ENCODE measurements at regions not wholly inside any gene's neighbourhood (a gene's known extent, or its start where the extent isn't known, plus 50 kb on each side); places are given as distances from the start of the nearest gene placed in this dataset.

DNA sequence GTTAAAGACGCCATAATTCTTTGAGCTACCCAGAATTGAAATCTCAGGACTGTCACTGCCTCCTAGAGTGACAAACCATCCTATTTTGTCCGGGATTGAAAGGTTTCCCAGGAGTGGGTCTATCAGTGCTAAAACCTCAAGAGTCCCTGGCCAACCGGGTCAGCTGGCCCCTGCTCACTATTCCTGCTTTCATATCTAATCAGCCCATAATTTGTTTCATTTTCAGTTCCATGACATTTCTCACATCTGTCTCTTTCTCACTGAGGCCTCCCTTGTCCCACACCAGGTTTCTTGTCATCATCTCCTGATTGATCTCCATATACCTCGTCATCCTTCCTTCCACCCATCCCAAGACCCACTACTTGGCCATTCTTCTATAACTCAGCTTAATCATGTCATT is 98.2 kb downstream of the SLC35B3 start:
- H3K4me3 ChIP-seq (ENCODE audit: low read depth, low read length) = no peak overlapping the region
- TF ChIP-seq POLR2A (IDR thresholded peaks at IDR 0.05; ENCODE audit: extremely low read depth, insufficient read length) (no peak), MYC (IDR thresholded peaks at IDR 0.05; ENCODE audit: low read depth, low read length) (no peak)
- TF ChIP-seq, protein P1, sequence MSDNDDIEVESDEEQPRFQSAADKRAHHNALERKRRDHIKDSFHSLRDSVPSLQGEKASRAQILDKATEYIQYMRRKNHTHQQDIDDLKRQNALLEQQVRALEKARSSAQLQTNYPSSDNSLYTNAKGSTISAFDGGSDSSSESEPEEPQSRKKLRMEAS (IDR thresholded peaks at IDR 0.05; ENCODE audit: low read depth, low read length) = no peak
- TF ChIP-seq, protein P2, sequence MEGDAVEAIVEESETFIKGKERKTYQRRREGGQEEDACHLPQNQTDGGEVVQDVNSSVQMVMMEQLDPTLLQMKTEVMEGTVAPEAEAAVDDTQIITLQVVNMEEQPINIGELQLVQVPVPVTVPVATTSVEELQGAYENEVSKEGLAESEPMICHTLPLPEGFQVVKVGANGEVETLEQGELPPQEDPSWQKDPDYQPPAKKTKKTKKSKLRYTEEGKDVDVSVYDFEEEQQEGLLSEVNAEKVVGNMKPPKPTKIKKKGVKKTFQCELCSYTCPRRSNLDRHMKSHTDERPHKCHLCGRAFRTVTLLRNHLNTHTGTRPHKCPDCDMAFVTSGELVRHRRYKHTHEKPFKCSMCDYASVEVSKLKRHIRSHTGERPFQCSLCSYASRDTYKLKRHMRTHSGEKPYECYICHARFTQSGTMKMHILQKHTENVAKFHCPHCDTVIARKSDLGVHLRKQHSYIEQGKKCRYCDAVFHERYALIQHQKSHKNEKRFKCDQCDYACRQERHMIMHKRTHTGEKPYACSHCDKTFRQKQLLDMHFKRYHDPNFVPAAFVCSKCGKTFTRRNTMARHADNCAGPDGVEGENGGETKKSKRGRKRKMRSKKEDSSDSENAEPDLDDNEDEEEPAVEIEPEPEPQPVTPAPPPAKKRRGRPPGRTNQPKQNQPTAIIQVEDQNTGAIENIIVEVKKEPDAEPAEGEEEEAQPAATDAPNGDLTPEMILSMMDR (IDR thresholded peaks at IDR 0.05; ENCODE audit: low read depth, low read length) = no peak
- DNase-seq (ENCODE audit: low read depth) = no peak

DNA sequence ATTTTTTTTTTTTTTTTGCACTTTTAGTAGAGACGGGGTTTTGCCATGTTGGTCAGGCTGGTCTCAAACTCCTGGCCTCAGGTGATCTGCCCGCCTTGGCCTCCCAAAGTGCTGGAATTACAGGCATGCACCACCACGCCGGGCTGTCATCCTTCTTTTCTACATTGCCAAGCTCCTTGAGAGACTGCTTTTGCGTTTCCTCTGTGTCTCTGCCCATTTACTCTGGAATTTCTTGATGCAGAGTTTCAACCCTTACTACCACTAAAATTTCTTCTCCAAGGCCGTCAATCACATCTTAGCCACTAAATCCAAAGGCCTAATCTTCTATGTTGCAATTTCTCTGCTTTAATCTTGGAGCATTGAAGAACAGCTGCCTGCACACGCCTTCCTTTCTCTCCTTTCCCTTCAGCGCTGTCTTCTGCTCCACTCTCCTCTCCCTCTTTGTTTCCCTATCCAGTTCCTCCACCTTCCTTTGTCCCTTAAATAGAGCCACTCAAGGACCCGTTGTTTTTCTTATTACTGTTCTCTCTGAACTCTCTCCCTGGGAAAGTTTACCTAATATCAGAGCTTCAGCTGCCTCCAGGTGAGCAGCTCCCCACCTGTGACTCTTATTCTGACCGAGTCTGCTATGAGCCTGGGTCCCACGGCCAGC is 98.8 kb downstream of the SLC35B3 start:
- H3K4me3 ChIP-seq (ENCODE audit: low read depth, low read length) = no peak overlapping the region
- TF ChIP-seq POLR2A (IDR thresholded peaks at IDR 0.05; ENCODE audit: extremely low read depth, insufficient read length) = no peak
- TF ChIP-seq, protein P1 (IDR thresholded peaks at IDR 0.05; ENCODE audit: low read depth, low read length) = no peak
- TF ChIP-seq, protein P2 (IDR thresholded peaks at IDR 0.05; ENCODE audit: low read depth, low read length) = no peak
- TF ChIP-seq MYC (IDR thresholded peaks at IDR 0.05; ENCODE audit: low read depth, low read length) = no peak
- no peak for DNase-seq (ENCODE audit: low read depth)

DNA sequence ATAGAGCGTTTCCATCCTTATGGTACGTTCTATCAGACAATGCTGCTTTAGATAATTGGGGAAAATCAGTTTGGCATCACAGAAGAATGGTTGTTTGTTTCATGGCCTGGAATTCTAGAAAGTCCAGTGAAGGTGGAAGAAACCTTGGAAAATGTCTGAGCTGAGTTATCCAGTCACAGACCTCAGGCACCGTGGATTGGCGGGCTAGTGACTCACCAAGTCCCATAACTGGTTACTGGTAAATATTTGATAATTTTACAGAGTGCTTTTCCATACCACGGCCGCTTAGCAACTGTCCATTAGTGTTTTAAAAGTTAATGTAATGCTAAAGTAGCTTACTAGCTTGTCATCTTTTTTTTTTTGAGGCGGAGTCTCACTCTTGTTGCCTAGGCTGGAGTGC is 99.4 kb downstream of the SLC35B3 start:
- no peak for TF ChIP-seq MYC (IDR thresholded peaks at IDR 0.05; ENCODE audit: low read depth, low read length)
- no peak for TF ChIP-seq POLR2A (IDR thresholded peaks at IDR 0.05; ENCODE audit: extremely low read depth, insufficient read length)
- TF ChIP-seq, protein P1 (IDR thresholded peaks at IDR 0.05; ENCODE audit: low read depth, low read length) = no peak
- TF ChIP-seq, protein P2 (IDR thresholded peaks at IDR 0.05; ENCODE audit: low read depth, low read length) = no peak
- H3K4me3 ChIP-seq (ENCODE audit: low read depth, low read length) = no peak overlapping the region
- DNase-seq (ENCODE audit: low read depth) = no peak

DNA sequence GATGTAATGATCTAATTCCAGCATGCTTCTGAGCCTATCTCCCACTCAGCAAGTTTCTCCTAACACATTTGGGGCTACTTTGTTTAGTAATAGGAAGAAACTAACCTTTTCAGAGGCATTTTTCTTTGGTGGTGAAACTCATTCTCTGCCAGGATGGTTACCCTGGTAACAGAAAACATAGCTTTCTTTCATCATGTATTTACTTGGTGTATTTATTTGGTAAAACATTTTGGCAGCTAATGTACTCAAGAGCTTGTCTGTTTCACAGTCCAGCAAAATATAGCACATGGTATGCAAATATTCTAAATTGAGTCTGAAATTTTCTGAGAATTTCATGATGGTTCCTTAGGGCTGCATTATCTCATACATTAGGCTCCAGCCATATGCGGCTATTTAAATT is 100.0 kb downstream of the SLC35B3 start:
- no peak for TF ChIP-seq POLR2A (IDR thresholded peaks at IDR 0.05; ENCODE audit: extremely low read depth, insufficient read length)
- TF ChIP-seq, protein P2 (IDR thresholded peaks at IDR 0.05; ENCODE audit: low read depth, low read length) = no peak
- TF ChIP-seq, protein P1 (IDR thresholded peaks at IDR 0.05; ENCODE audit: low read depth, low read length) = no peak
- no peak for TF ChIP-seq MYC (IDR thresholded peaks at IDR 0.05; ENCODE audit: low read depth, low read length)
- DNase-seq (ENCODE audit: low read depth) = no peak
- H3K4me3 ChIP-seq (ENCODE audit: low read depth, low read length) = no peak overlapping the region

DNA sequence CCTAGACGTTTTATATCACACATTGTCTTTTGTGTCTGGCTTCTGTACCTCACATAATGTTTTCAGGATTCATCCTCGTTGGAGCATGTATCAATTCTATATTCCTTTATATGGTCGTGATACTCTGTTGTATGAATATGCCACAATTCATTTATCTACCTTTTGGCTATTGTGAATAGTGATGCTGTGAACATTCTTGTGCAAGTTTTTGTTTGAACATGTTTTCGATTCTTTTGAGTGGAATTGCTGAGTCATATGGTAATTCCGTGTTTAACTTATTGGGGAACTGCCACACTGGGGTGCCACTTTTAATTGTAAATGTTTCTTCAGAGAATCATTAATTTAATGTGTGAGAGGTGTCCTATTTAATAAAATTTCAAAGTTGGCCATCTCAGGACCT is 101.2 kb downstream of the SLC35B3 start:
- no peak for DNase-seq (ENCODE audit: low read depth)
- H3K4me3 ChIP-seq (ENCODE audit: low read depth, low read length) = no peak overlapping the region
- no peak for TF ChIP-seq MYC (IDR thresholded peaks at IDR 0.05; ENCODE audit: low read depth, low read length)
- no peak for TF ChIP-seq POLR2A (IDR thresholded peaks at IDR 0.05; ENCODE audit: extremely low read depth, insufficient read length)
- TF ChIP-seq, protein P2 (IDR thresholded peaks at IDR 0.05; ENCODE audit: low read depth, low read length) = no peak
- TF ChIP-seq, protein P1 (IDR thresholded peaks at IDR 0.05; ENCODE audit: low read depth, low read length) = no peak
